Psoas muscle (tissue), 7 donors: ENCODE measurements at regions not wholly inside any gene's neighbourhood (a gene's known extent, or its start where the extent isn't known, plus 50 kb on each side); places are given as distances from the start of the nearest gene placed in this dataset.

Source experiments
- ATAC-seq, 4 donors: fragments of 200-7000 bp; cut with Tn5 transposase; one replicate each; pipeline ENCODE4 v1.9.1; 2020; ENCODE audit warnings: moderate library complexity in 3 of 4, mild to moderate bottlenecking in 2 of 4
- DNase-seq, 2 donors: peaks; one replicate each; pipeline ENCODE4 v3.0.0-alpha.2; 2020
- H3K27ac ChIP-seq: fragments of 200-600 bp; one replicate; pipeline ENCODE4 v1.8.0; 2022
- H3K27me3 ChIP-seq, 3 donors: fragments of 200-600 bp in 1 of 3; one replicate each; pipeline versions ENCODE4 v1.6.1 to v1.8.0; 2013 to 2022; ENCODE audit warnings: low read length in 2 of 3, mild to moderate bottlenecking in 2 of 3, moderate library complexity in 1 of 3; ENCODE audit not compliant: insufficient read depth in 3 of 3
- H3K36me3 ChIP-seq, 2 donors: fragments of 200-600 bp in 1 of 2; one replicate each; pipeline versions ENCODE4 v1.6.1 to v1.8.0; 2013 to 2022; ENCODE audit warnings: low read depth in 1 of 2, mild to moderate bottlenecking in 1 of 2, moderate library complexity in 1 of 2; ENCODE audit not compliant: insufficient read depth in 1 of 2
- H3K4me1 ChIP-seq: fragments of 200-600 bp; one replicate; pipeline ENCODE4 v1.8.0; 2022
- H3K4me3 ChIP-seq: fragments of 200-600 bp; one replicate; pipeline ENCODE4 v1.8.0; 2022; ENCODE audit warnings: mild to moderate bottlenecking
- H3K9me3 ChIP-seq: fragments of 200-600 bp; one replicate; pipeline ENCODE4 v1.8.0; 2022
- CTCF ChIP-seq: fragments of 200-600 bp; IDR thresholded peaks from one replicate; pipeline ENCODE4 v1.8.0; 2022; ENCODE audit warnings: antibody characterized with exemption
- WGBS, 3 donors: extraction: QIAGEN DNeasy Blood & Tissue Kit; methylation state at CpG; one replicate each; pipeline versions ENCODE4 v1.1.6 to v1.1.7; 2013; 5-methylcytosine and 5-hydroxymethylcytosine counted together
- intact Hi-C, 2 donors: fragments of 100-400 bp; cut with DNase I; formaldehyde crosslinking; loops; one replicate each; pipeline versions ENCODE4 v1.11.0 to v1.14.2; 2022
- donor health status: healthy with polysubstance abuse.
- donor health status: DM: no; HTN: no; CAD: no; lungs with moderate emphysema.
- donor health status: Bipolar disorder and iron deficiency.
- donor health status: healthy.
- donor health status: DM: yes; HTN: yes; CAD: no.
- donor health status: DM: no; HTN: no; CAD: no.
- donor health status: DM: yes; HTN: yes; CAD: no.

- Histone ChIP-seq H3K27ac (no peak overlapping the region), H3K9me3 (no peaks in the 10 kb centered on the region), H3K27me3 (no peaks in the 10 kb centered on the region), H3K36me3 (no peaks in the 10 kb centered on the region), H3K4me1 (no peaks in the 10 kb centered on the region), H3K4me3 (no peak overlapping the region)
- no peak for DNase-seq
- ATAC-seq, result no peak
- TF ChIP-seq CTCF, result no peak
- intact Hi-C loops, result no loop called here
- 68 to 86% (median 74%) methylated on average over 1 of the region's 1 CpG for WGBS, 3 donors
These were observed 756.7 kb downstream of the PCDH19 start for GRCh38 chrX:99653352-99653751.

GRCh38 chrX:99613041-99613440, 797.0 kb downstream of the PCDH19 start:
- TF ChIP-seq CTCF, result no peak
- intact Hi-C loops, result no loop called here

GRCh38 chrX:99603091-99603814, 806.8 kb downstream of the PCDH19 start:
- H3K9me3 ChIP-seq, result no peaks in the 10 kb centered on the region
- H3K27me3 ChIP-seq, result peaks cover 0 to 4% (median 0%) of the 10 kb centered on the region in 3 donors
- H3K36me3 ChIP-seq, result no peaks in the 10 kb centered on the region
- intact Hi-C loops, result no loop called here
- no peak overlapping the region for H3K4me3 ChIP-seq
- no peaks in the 10 kb centered on the region for H3K4me1 ChIP-seq
- no peak overlapping the region for H3K27ac ChIP-seq
- DNase-seq (no peak), ATAC-seq (no peak)
- no peak for TF ChIP-seq CTCF
- 19 to 27% (median 22%) methylated on average over 3 of the region's 3 CpGs for WGBS, 3 donors

More at GRCh38 chrX:99613041-99613440, 797.0 kb downstream of the PCDH19 start:
- ATAC-seq (no peak), DNase-seq (no peak)
- Histone ChIP-seq H3K4me3 (no peak overlapping the region), H3K36me3 (no peaks in the 10 kb centered on the region), H3K27ac (no peak overlapping the region), H3K9me3 (no peaks in the 10 kb centered on the region), H3K4me1 (no peaks in the 10 kb centered on the region), H3K27me3 (no peaks in the 10 kb centered on the region)

GRCh38 chrX:99602107-99602506, 808.0 kb downstream of the PCDH19 start:
- no peak for ATAC-seq
- intact Hi-C loops, result no loop called here
- no peaks in the 10 kb centered on the region for H3K4me1 ChIP-seq
- no peak overlapping the region for H3K27ac ChIP-seq
- peaks cover 0 to 4% (median 0%) of the 10 kb centered on the region in 3 donors for H3K27me3 ChIP-seq
- H3K36me3 ChIP-seq, result no peaks in the 10 kb centered on the region
- TF ChIP-seq CTCF, result no peak
- DNase-seq, result no peak
- no peaks in the 10 kb centered on the region for H3K9me3 ChIP-seq
- H3K4me3 ChIP-seq, result no peak overlapping the region

- Histone ChIP-seq H3K4me1 (no peaks in the 10 kb centered on the region), H3K4me3 (no peak overlapping the region), H3K27me3 (no peaks in the 10 kb centered on the region), H3K27ac (no peak overlapping the region), H3K9me3 (no peaks in the 10 kb centered on the region), H3K36me3 (no peaks in the 10 kb centered on the region)
- no peak for DNase-seq
- intact Hi-C loops, result no loop called here
- ATAC-seq, result no peak
- 57 to 85% (median 84%) methylated on average over 3 of the region's 3 CpGs for WGBS, 3 donors
- TF ChIP-seq CTCF, result no peak
These were observed 821.1 kb downstream of the PCDH19 start for GRCh38 chrX:99588936-99589335.
